H9 (cell line): ENCODE measurements at regions not wholly inside any gene's neighbourhood (a gene's known extent, or its start where the extent isn't known, plus 50 kb on each side); places are given as distances from the start of the nearest gene placed in this dataset.
A peak's percentile ranks its signal among the peaks of the same experiment; 100 is the strongest.
"Not testable (repeated sequence)": the region's sequence is repeated elsewhere in the genome, so short reads cannot be mapped to it uniquely, and the experiment has no call there.

Experiments
- DNase-seq: peaks from one replicate; pipeline ENCODE4 v3.0.0-alpha.2; 2017
- H2AFZ ChIP-seq: one replicate; pipeline ENCODE4 v1.6.1; 2013; ENCODE audit warnings: mild to moderate bottlenecking, low read length, control low read depth, moderate library complexity
- H2AK5ac ChIP-seq: 2 replicates; pipeline ENCODE4 v1.6.1; 2013; ENCODE audit warnings: low read length, control low read depth, mixed read lengths; ENCODE audit not compliant: insufficient read length
- H2BK120ac ChIP-seq: one replicate; pipeline ENCODE4 v1.6.1; 2013; ENCODE audit warnings: low read depth, mild to moderate bottlenecking, low read length, control low read depth, inconsistent platforms; ENCODE audit not compliant: poor library complexity, severe bottlenecking
- H2BK12ac ChIP-seq: 2 replicates; pipeline ENCODE4 v1.6.1; 2013; ENCODE audit warnings: low read length, control low read depth, mixed read lengths, low read depth; ENCODE audit not compliant: insufficient read length
- H2BK15ac ChIP-seq: 2 replicates; pipeline ENCODE4 v1.6.1; 2013; ENCODE audit warnings: low read depth, low read length, control low read depth
- H2BK20ac ChIP-seq: one replicate; pipeline ENCODE4 v1.6.1; 2013; ENCODE audit warnings: low read depth, mild to moderate bottlenecking, low read length, control low read depth, inconsistent platforms; ENCODE audit not compliant: poor library complexity, severe bottlenecking
- H2BK5ac ChIP-seq: 2 replicates; pipeline ENCODE4 v1.6.1; 2013; ENCODE audit warnings: low read length, control low read depth, mixed read lengths; ENCODE audit not compliant: insufficient read length
- H3K14ac ChIP-seq: 2 replicates; pipeline ENCODE4 v1.6.1; 2013; ENCODE audit warnings: low read length, control low read depth; ENCODE audit not compliant: insufficient read depth
- H3K18ac ChIP-seq: 2 replicates; pipeline ENCODE4 v1.6.1; 2013; ENCODE audit warnings: low read depth, mild to moderate bottlenecking, mixed read lengths, low read length, control low read depth; ENCODE audit not compliant: insufficient read length
- H3K23ac ChIP-seq: 2 replicates; pipeline ENCODE4 v1.6.1; 2013; ENCODE audit warnings: low read length, control low read depth, mixed read lengths, low read depth; ENCODE audit not compliant: insufficient read length
- H3K23me2 ChIP-seq: 2 replicates; pipeline ENCODE4 v1.6.1; 2013; ENCODE audit warnings: low read depth, mild to moderate bottlenecking, mixed read lengths, low read length, control low read depth; ENCODE audit not compliant: insufficient read length, poor library complexity, severe bottlenecking
- H3K27ac ChIP-seq: 2 replicates; pipeline ENCODE4 v1.5.1; 2013; ENCODE audit warnings: low read length, control low read depth, mixed read lengths, low read depth; ENCODE audit not compliant: insufficient read length
- H3K27me3 ChIP-seq: 2 replicates; pipeline ENCODE4 v1.6.1; 2013; ENCODE audit warnings: low read length, control low read depth, inconsistent platforms; ENCODE audit not compliant: insufficient read depth
- H3K4ac ChIP-seq: 2 replicates; pipeline ENCODE4 v1.6.1; 2013; ENCODE audit warnings: low read depth, mild to moderate bottlenecking, control low read depth, inconsistent platforms, low read length, moderate library complexity
- H3K4me1 ChIP-seq: 2 replicates; pipeline ENCODE4 v1.6.1; 2013; ENCODE audit warnings: low read length, control low read depth, inconsistent platforms; ENCODE audit not compliant: insufficient read depth
- H3K4me2 ChIP-seq: 2 replicates; pipeline ENCODE4 v1.6.1; 2013; ENCODE audit warnings: low read length, control low read depth, mixed read lengths; ENCODE audit not compliant: insufficient read length, insufficient read depth
- H3K56ac ChIP-seq: 2 replicates; pipeline ENCODE4 v1.6.1; 2013; ENCODE audit warnings: low read depth, mild to moderate bottlenecking, mixed read lengths, low read length, control low read depth; ENCODE audit not compliant: insufficient read length
- H3K79me1 ChIP-seq: 2 replicates; pipeline ENCODE4 v1.6.1; 2013; ENCODE audit warnings: low read depth, mild to moderate bottlenecking, moderate library complexity, low read length, control low read depth, inconsistent platforms; ENCODE audit not compliant: insufficient read depth, poor library complexity, severe bottlenecking
- H3K79me2 ChIP-seq: 2 replicates; pipeline ENCODE4 v1.6.1; 2013; ENCODE audit warnings: low read length, control low read depth, inconsistent platforms; ENCODE audit not compliant: insufficient read depth
- H3K9ac ChIP-seq: 2 replicates; pipeline ENCODE4 v1.6.1; 2013; ENCODE audit warnings: low read length, control low read depth, mixed read lengths; ENCODE audit not compliant: insufficient read length; ENCODE audit errors: extremely low read depth
- H3K9me3 ChIP-seq: one replicate; pipeline ENCODE4 v1.6.1; 2013; ENCODE audit warnings: low read depth, low read length, inconsistent platforms; ENCODE audit not compliant: control insufficient read depth
- H3T11ph ChIP-seq: one replicate; pipeline ENCODE4 v1.6.1; 2013; ENCODE audit warnings: mild to moderate bottlenecking, low read length, control low read depth, inconsistent platforms
- H4K20me1 ChIP-seq: one replicate; pipeline ENCODE4 v1.6.1; 2013; ENCODE audit not compliant: control insufficient read depth, insufficient read length, insufficient read depth
- H4K5ac ChIP-seq: 2 replicates; pipeline ENCODE4 v1.6.1; 2013; ENCODE audit warnings: low read depth, mild to moderate bottlenecking, mixed read lengths, low read length, control low read depth; ENCODE audit not compliant: insufficient read length
- H4K8ac ChIP-seq: replicated peaks from 2 replicates; pipeline ENCODE4 v1.6.1; 2013; ENCODE audit warnings: low read length, control low read depth, mixed read lengths, low read depth; ENCODE audit not compliant: insufficient read length
- H4K91ac ChIP-seq: 2 replicates; pipeline ENCODE4 v1.6.1; 2013; ENCODE audit warnings: low read depth, mild to moderate bottlenecking, moderate library complexity, mixed read lengths, low read length, control low read depth; ENCODE audit not compliant: insufficient read length
- H3K27ac Mint-ChIP-seq, 3 experiments: 2 replicates in 2 of 3; 3 replicates in 1 of 3; pipeline ENCODE4 v1.8.0; 2020 to 2021; ENCODE audit warnings: mixed read lengths in 3 of 3, mild to moderate bottlenecking in 1 of 3, moderate library complexity in 1 of 3
- H3K27me3 Mint-ChIP-seq: 2 replicates; pipeline ENCODE4 v1.8.0; 2021; ENCODE audit warnings: low read depth, mild to moderate bottlenecking, moderate library complexity, mixed read lengths
- H3K36me3 Mint-ChIP-seq, 3 experiments: 2 replicates in 2 of 3; 3 replicates in 1 of 3; pipeline ENCODE4 v1.8.0; 2020 to 2021; ENCODE audit warnings: low read depth in 3 of 3, mixed read lengths in 3 of 3; ENCODE audit not compliant: insufficient read depth in 1 of 3
- H3K4me1 Mint-ChIP-seq, 2 experiments: 2 replicates each; pipeline ENCODE4 v1.8.0; 2020; ENCODE audit warnings: mixed read lengths in 2 of 2
- H3K4me3 Mint-ChIP-seq, 2 experiments: 2 replicates in 1 of 2; 3 replicates in 1 of 2; pipeline ENCODE4 v1.8.0; 2020 to 2021; ENCODE audit warnings: mild to moderate bottlenecking in 2 of 2, mixed read lengths in 2 of 2, moderate library complexity in 1 of 2
- H3K9me3 Mint-ChIP-seq, 2 experiments: 2 replicates in 1 of 2; 3 replicates in 1 of 2; pipeline ENCODE4 v1.8.0; 2020; ENCODE audit warnings: mild to moderate bottlenecking in 2 of 2, mixed read lengths in 2 of 2, moderate library complexity in 1 of 2
- WGBS: extraction: QIAGEN DNeasy Blood & Tissue Kit; methylation state at CpG from one replicate; pipeline ENCODE4 v1.1.7; 2013; ENCODE audit warnings: missing lambda C conversion rate, low lambda C conversion rate, mixed read lengths; ENCODE audit not compliant: insufficient read length; ENCODE audit errors: extremely low coverage; 5-methylcytosine and 5-hydroxymethylcytosine counted together
- TF ChIP-seq, protein P1 (sequence below): fragments of 200-600 bp; sonication (generic); conservative IDR thresholded peaks from 3 replicates; pipeline ENCODE4 v1.8.0; 2021; ENCODE audit warnings: antibody characterized with exemption, mild to moderate bottlenecking

DNA sequence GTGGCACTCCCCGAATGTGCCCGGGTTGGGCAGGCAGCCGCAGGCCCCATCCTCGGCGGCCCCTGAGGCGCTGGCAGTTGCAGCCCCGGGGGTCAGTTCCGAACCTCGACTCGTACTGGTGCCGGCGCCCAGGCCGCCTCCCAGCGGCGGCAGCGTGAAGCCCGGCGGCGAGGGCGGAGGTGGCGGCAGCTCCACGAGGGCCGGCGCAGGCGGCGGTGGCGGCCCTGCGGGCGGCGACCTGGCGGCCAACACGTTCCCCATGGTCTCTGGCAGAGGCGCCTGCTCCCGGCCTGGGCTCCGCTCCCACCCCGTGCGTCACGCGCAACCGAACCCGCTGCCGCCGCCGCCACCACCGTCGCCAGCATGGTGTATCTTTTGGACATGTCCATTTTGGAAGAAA is 196.3 kb downstream of the CCDC74A start:
- no peaks in the 10 kb centered on the region for H3K9me3 Mint-ChIP-seq

DNA sequence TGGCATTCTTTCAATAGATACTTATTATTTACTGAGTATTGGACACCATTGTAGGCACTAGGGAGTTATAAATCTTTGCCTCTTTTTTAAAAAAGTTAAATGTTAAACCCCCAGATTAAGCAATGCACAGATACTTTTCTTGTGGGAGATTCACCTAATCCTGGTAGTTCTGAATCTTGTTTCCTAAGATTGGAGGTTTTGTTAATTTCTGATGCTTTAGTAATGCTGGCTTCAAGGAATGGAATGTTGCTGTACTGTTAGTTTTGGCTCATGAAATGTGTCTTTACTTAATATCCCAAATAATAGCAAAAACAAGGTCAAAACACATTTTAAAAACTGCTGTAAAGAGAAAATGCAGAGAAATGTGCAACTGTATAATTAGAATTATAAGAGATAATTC is 200.8 kb downstream of the CCDC74A start:
- not testable (repeated sequence) for H3K56ac ChIP-seq, H3K18ac ChIP-seq, H3K4me3 Mint-ChIP-seq, H2BK5ac ChIP-seq, H4K5ac ChIP-seq, H2BK120ac ChIP-seq, H4K91ac ChIP-seq, H4K20me1 ChIP-seq, H3K4me1 ChIP-seq, H3K9me3 Mint-ChIP-seq, H2AK5ac ChIP-seq, H3K9me3 ChIP-seq, H3K27ac Mint-ChIP-seq, H3K23me2 ChIP-seq, H3K4me2 ChIP-seq, H2BK20ac ChIP-seq, H3K27me3 Mint-ChIP-seq, DNase-seq, H3K79me1 ChIP-seq, H2AFZ ChIP-seq, H3K9ac ChIP-seq, H3K36me3 Mint-ChIP-seq, H3T11ph ChIP-seq, H4K8ac ChIP-seq, H3K14ac ChIP-seq, H3K79me2 ChIP-seq, H2BK15ac ChIP-seq, H3K4me1 Mint-ChIP-seq, H3K27ac ChIP-seq, H3K4ac ChIP-seq, H2BK12ac ChIP-seq, H3K23ac ChIP-seq, H3K27me3 ChIP-seq

More for the DNA sequence above, 196.3 kb downstream of the CCDC74A start:
- no peaks in the 10 kb centered on the region for H3K9me3 ChIP-seq
- no peak overlapping the region for H3K4me2 ChIP-seq
- H4K91ac ChIP-seq: no peak overlapping the region
- Mint-ChIP-seq H3K4me3 (no peak overlapping the region), H3K27ac (no peak overlapping the region), H3K4me1 (peaks cover 0 to 2% of the 10 kb centered on the region in 2 experiments; a peak in 1 of 4 replicates), H3K36me3 (peaks cover 0 to 2% (median 0%) of the 10 kb centered on the region in 3 experiments; a peak in 2 of 7 replicates), H3K27me3 (no peaks in the 10 kb centered on the region)
- no peaks in the 10 kb centered on the region for H4K20me1 ChIP-seq
- no peaks in the 10 kb centered on the region for H3K23me2 ChIP-seq
- H3K18ac ChIP-seq: no peak overlapping the region
- H4K8ac ChIP-seq: no peak overlapping the region
- no peak overlapping the region for H3K4ac ChIP-seq
- H2BK15ac ChIP-seq: no peak overlapping the region
- H3K14ac ChIP-seq: no peak overlapping the region
- H3K27ac ChIP-seq: no peak overlapping the region
- H3K79me2 ChIP-seq: no peaks in the 10 kb centered on the region
- H3K4me1 ChIP-seq: no peaks in the 10 kb centered on the region
- no peak overlapping the region for H3K23ac ChIP-seq
- no peak overlapping the region for H2AK5ac ChIP-seq
- no peak overlapping the region for H3T11ph ChIP-seq
- TF ChIP-seq, protein P1, sequence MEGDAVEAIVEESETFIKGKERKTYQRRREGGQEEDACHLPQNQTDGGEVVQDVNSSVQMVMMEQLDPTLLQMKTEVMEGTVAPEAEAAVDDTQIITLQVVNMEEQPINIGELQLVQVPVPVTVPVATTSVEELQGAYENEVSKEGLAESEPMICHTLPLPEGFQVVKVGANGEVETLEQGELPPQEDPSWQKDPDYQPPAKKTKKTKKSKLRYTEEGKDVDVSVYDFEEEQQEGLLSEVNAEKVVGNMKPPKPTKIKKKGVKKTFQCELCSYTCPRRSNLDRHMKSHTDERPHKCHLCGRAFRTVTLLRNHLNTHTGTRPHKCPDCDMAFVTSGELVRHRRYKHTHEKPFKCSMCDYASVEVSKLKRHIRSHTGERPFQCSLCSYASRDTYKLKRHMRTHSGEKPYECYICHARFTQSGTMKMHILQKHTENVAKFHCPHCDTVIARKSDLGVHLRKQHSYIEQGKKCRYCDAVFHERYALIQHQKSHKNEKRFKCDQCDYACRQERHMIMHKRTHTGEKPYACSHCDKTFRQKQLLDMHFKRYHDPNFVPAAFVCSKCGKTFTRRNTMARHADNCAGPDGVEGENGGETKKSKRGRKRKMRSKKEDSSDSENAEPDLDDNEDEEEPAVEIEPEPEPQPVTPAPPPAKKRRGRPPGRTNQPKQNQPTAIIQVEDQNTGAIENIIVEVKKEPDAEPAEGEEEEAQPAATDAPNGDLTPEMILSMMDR: no peak
- H2BK12ac ChIP-seq: no peak overlapping the region
- H3K9ac ChIP-seq: no peak overlapping the region
- H2BK120ac ChIP-seq: no peak overlapping the region
- H3K27me3 ChIP-seq: no peaks in the 10 kb centered on the region
- no peak overlapping the region for H4K5ac ChIP-seq
- no peak overlapping the region for H2BK20ac ChIP-seq
- no peak overlapping the region for H2BK5ac ChIP-seq
- DNase-seq: peak; percentile 47
- no peak overlapping the region for H3K56ac ChIP-seq
- no CpG with 5 or more reads among the region's 46 CpGs for WGBS
- H3K79me1 ChIP-seq: no peaks in the 10 kb centered on the region
- H2AFZ ChIP-seq: no peak overlapping the region
